ENCODE measurements at regions not wholly inside any gene's neighbourhood (a gene's known extent, or its start where the extent isn't known, plus 50 kb on each side); places are given as distances from the start of the nearest gene placed in this dataset.

GRCh38 chr13:61831026-61831425 is 415.4 kb upstream of the PCDH20 start:
- no peak for DNase-seq

- no peak for DNase-seq
These were observed 414.8 kb upstream of the PCDH20 start for GRCh38 chr13:61830475-61830874.

DNA sequence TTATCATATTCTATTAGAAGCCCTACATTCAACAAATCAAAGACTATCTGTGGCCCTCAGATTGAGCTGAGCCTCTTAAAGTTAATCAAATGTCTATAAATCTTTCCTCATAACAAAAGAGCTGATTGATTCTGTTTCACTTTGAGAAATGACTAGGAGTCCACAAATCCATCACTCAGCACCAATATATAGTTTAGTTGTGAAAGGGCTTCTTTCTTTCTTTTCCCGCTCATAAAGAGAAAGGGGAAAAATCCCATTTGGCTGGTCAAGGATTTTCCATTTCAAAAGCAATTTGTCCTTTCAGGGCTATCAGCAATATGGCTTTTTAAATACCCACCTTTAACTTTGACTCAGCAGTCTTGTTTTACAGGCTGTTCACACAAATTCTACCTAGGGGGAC is 408.5 kb upstream of the PCDH20 start:
- DNase-seq = no peak

GRCh38 chr13:61812286-61812685 is 396.6 kb upstream of the PCDH20 start:
- no peak for DNase-seq

DNA sequence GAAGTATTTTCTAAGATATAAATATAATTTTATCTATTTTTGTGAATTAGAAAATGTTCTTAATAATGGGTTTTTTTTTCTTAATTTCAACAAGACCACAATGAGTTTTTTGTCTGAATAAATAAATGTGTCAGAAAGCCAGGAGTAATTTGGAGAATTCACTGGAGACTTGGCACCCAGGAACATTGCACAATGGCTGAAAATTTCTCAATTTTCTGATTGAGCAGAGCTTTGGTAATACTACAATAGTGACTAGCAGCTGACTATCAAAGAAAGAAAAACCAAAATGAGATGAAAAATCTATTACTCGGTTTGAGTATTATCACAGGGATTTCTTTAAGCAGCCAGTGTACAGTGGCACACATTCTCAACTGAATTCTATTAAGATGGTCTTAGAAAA is 394.4 kb upstream of the PCDH20 start:
- DNase-seq = no peak

- no peak for DNase-seq
These were observed 381.7 kb upstream of the PCDH20 start for GRCh38 chr13:61797397-61797796.

DNA sequence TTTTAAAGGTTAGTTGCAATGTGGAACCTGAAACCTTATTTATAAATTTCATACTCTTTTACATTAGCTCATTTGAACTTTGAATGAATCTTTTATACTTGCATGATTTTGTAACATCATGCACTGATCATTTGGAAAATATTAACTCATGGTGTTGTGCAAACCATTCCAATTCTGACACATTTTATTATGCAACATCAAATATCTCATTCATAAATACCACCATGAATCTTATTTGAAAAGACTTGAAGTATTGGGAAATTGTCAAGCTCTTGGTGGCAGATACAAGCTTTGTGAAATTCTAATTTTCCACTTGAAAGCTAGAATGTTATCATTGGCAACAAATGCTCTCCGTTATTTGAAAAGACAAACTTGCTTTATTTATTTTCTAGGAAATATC is 379.9 kb upstream of the PCDH20 start:
- DNase-seq = no peak

DNA sequence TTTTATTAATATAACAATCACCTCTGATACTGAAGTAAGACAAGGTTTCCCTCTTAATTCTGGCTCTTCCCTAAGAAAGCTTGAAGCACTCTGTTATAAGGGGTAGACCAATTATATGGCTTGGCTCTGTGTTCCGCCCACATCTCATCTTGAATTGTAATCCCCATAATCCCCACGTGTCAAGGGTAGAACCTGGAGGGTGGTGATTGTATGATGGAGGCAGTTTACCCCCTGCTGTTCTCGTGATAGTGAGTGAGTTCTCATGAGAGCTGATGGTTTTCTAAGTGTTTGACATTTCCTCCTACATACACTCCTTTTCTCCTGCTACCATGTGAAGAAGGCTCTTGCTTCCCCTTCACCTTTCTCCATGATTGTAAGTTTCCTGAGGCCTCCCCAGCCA is 363.8 kb upstream of the PCDH20 start:
- DNase-seq = no peak

DNA sequence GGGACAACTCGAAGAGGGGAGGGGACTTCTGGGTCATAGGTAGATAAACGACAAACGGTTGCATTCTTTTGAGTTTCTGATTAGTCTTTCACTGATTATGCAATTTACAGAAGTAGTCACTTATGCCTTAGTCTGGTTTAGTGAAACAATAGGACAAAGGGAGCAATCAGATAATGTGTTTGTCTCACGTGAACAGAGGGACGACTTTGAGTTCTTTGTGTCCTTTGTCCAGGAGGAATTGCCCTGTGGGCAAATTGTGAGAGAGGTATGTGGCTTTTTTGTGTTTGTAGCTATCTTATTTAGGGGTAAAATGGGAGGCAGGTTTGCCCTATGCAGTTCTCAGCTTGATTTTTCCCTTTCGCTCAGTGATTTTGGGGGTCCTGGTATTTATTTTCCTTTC is 362.9 kb upstream of the PCDH20 start:
- no peak for DNase-seq

DNA sequence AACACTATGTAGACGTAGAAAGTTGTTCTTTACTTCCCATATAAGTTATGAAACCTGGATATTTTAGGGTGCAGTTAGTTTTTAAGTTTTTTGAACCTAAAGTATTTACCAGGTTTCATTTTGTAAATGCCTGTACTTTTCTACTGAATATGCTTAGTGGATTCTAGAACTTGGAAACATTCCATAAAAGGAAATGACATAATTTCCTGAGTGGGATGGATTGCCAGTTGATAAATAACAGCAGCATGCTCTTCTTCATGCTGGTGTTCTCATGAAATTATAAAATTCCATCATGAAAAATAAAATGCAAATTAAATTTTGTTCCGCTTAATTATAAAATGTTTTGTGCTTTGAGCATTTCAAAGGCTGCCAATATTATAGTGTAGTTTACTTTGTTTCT is 362.2 kb upstream of the PCDH20 start:
- DNase-seq = no peak

DNA sequence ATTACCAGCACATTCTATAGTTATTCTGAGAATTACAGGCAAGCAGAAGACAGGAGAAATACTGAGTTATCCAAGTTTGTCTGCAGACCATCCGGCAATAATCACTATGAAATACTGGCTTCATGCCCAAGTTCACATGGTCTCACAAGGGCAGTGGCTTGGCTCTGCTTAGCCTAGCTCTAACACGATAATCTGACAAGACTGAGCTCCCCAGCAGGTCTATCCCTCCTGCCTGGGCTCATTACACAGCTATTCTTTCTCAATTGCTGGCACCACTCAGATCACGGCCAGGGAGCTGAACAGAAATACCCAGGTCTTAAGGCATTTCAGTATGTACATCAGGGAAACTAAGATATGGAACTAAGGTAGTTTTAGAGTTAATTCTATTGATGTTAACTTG is 361.6 kb upstream of the PCDH20 start:
- no peak for DNase-seq

- DNase-seq = no peak
These were observed 359.3 kb upstream of the PCDH20 start for GRCh38 chr13:61774903-61775302.

GRCh38 chr13:61770681-61771080 is 355.0 kb upstream of the PCDH20 start:
- DNase-seq = no peak

- no peak for DNase-seq
These were observed 352.5 kb upstream of the PCDH20 start for GRCh38 chr13:61768175-61768574.

DNA sequence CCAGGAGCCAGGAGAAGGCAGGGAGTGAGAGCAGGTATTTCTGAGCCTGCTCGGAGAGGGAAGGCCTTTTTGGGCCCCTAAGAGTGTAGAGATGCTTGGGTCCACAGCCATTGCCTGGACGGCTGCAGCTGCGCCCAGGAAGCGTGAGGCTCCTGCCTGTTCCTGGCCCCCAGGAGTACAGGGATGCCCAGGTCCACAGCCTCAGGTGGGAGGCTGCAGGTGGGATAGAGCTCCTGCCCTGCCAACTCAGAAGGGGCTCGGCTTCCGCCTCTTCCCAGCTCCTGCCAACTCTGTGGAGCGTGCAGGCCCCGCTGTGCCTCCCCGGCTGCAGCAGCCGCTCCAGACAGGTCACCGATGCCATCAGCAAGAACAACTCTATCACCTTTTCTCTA is 351.0 kb upstream of the PCDH20 start:
- DNase-seq = no peak

DNA sequence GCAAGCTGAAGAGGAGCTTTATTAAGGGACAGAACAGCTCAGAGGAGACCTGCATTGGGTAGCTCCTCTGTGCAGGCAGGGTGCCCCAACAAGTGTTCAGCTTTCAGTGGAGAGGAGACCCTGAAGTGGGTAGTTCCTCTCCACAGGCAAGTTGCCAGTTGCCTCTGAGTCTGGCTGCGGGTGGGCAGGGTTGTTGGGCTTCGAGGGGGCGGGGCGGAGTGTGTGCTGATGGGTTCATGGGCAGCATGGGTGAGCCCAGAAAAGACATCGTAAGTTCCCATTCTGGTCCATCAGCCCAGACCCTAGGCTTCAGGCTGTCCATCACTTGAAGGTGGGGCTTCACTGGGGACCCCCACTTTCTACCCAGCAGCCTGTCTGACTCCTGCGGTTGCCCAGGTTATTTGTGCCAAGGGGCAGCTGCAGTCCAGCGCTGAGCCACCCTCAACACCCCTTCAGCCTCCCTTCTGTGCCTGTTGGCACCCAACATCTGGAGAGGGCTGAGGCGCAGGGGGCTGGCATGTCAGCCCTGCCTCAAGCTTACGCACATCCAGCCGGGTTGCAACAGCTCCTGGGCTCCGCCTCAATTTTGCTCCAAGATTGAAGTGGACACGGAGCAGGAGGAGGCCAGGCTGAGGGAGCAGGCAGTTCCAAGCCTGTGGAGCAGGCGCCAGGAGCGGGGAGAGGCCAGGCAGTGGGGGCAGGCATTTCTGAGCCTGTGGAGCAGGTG is 350.5 kb upstream of the PCDH20 start:
- no peak for DNase-seq

- DNase-seq = no peak
These were observed 349.6 kb upstream of the PCDH20 start for GRCh38 chr13:61765181-61765742.

DNA sequence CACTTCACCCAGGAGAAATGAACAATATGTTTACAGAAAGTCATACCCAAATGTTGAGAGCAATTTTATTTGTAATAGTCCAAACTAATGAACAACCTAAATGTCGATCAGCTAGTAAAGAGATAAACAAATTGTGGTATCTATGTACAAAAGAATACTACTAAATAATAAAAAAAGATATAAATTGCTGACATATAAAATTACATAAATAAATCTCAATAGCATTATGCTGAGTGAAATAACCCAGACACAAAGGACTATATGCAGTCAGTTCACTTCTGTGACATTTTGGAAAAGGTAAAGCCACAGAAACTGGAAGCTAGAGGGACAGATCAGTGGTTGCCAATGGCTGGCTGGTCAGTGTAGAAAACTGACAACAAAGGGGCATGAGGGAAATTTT is 346.0 kb upstream of the PCDH20 start:
- no peak for DNase-seq

- DNase-seq = no peak
These were observed 344.5 kb upstream of the PCDH20 start for GRCh38 chr13:61760102-61760501.

GRCh38 chr13:61756031-61756430 is 340.4 kb upstream of the PCDH20 start:
- no peak for DNase-seq

- DNase-seq = no peak
These were observed 335.4 kb upstream of the PCDH20 start for GRCh38 chr13:61751039-61751438.

DNA sequence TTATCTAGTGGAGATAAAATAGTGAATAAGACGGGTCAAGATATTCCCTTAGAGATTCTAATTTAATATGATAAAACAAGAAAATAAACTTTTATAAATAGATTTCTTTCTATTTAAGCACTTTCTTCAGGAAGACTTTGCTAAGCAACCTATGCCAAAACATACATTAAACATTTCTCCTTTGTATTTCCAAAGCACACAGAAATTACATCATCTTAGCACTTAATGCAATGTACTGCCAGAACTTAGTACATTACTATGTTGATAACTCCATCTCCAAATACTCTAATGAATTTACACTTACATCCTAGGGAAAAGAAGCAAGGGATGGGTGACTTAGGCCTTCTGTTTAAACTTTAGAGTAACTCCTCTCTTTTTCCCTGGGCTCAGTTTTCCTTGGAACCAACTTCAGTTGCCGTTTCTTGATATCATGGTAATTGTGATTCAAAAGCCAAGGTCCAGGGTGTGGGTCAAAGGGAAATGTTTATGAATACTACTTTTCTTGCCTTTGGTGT is 322.6 kb upstream of the PCDH20 start:
- DNase-seq = no peak

DNA sequence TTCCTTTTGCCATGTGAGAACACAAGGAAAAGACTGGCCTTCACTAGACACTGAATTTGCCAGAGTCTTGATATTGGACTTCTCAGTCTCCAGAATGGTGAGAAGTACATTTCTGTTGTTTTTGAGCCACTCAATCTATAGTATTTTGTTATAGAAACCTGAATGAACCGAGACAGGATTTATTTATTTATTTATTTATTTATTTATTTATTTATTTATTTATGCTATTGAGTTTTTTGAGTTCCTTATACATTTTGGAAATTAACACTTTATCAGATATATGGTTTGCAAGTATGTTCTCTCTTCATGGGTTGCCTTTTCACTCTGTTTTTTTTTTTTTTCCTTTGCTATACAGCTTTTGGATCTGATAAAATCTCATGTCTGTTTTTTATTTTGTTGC is 319.0 kb upstream of the PCDH20 start:
- no peak for DNase-seq

GRCh38 chr13:61728471-61728870 is 312.8 kb upstream of the PCDH20 start:
- no peak for DNase-seq

- DNase-seq = no peak
These were observed 312.1 kb upstream of the PCDH20 start for GRCh38 chr13:61727767-61728166.
